ENCODE measurements at regions not wholly inside any gene's neighbourhood (a gene's known extent, or its start where the extent isn't known, plus 50 kb on each side); places are given as distances from the start of the nearest gene placed in this dataset.

DNA sequence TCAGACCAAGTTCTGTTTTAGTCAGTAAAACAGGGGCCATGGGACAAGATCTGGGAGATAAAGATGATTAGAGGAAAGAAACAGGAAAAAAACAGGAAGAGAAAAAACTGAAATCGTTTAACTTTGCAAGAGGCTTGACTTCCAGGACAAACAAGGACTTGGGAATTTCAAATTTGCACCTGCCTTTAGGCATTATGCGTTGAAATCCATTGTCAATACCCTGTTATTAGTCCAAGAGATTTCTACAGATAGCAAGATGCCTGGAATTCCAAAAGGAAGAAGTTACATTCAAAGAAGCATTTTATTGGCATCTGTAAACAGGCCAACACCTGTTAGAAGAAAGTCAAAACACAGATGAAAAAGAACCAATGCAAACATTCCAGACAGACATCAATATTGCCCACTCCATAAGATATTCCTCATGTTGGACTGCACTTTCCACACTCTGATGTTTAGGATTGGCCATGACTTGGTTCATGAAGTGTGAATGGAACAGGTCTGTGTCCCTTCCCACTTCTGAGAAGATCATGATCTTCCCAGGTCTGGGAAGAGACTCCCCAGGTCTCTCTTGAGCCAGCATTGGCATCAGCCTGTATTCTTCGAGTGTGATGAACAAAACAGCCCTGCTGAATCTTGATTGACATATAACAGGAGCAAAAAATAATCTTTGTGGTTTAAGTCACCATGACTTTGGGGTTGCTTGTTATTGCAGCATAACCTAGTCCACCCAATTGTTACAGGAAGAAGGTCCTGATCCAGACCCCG lies 181.4 kb upstream of the FN1 start (continued):
- TF ChIP-seq ZNF12 (CRISPR knock-in tag; IDR thresholded peaks at IDR 0.05): peak; percentile 97
- TF ChIP-seq CEBPG (CRISPR knock-in tag; IDR thresholded peaks at IDR 0.05): peak; percentile 10; the same call in 1 of the 2 replicates
- TF ChIP-seq CEBPG (tag; conservative IDR thresholded peaks at IDR 0.05 in 1 of 2, IDR thresholded peaks at IDR 0.05 in 1 of 2): no peak
- no peak for TF ChIP-seq HDAC3 (IDR thresholded peaks at IDR 0.05; ENCODE audit: borderline replicate concordance, partially characterized antibody)
- no peak for TF ChIP-seq MCM7 (IDR thresholded peaks at IDR 0.05)
- TF ChIP-seq, protein P1, sequence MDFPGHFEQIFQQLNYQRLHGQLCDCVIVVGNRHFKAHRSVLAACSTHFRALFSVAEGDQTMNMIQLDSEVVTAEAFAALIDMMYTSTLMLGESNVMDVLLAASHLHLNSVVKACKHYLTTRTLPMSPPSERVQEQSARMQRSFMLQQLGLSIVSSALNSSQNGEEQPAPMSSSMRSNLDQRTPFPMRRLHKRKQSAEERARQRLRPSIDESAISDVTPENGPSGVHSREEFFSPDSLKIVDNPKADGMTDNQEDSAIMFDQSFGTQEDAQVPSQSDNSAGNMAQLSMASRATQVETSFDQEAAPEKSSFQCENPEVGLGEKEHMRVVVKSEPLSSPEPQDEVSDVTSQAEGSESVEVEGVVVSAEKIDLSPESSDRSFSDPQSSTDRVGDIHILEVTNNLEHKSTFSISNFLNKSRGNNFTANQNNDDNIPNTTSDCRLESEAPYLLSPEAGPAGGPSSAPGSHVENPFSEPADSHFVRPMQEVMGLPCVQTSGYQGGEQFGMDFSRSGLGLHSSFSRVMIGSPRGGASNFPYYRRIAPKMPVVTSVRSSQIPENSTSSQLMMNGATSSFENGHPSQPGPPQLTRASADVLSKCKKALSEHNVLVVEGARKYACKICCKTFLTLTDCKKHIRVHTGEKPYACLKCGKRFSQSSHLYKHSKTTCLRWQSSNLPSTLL (IDR thresholded peaks at IDR 0.05): no peak

DNA sequence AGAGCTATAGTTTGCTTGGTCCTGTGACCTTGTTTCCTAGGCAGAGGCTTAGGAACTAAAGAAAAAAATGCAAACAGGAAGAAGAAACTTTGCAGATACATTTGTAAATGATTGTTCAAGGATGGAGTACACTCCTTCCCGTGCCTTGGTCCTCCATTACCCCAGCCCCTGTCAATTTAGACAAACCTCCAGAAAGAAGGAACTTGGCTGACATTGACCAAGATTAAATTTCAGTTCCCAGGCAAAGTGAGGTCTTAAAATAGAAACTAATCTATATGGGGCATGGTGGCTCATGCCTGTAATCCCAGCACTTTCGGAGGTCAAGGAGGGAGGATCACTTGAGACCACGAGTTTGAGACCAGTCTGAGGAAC lies 179.9 kb upstream of the FN1 start:
- H3K36me3 ChIP-seq (ENCODE audit: control insufficient read depth, insufficient read depth, low read length): no peaks in the 10 kb centered on the region
- no peak overlapping the region for H3K4me2 ChIP-seq (ENCODE audit: insufficient read depth, low read length)
- no peak overlapping the region for H2AFZ ChIP-seq (ENCODE audit: low read depth, low read length)
- no peak overlapping the region for H3K4me3 ChIP-seq
- H3K9ac ChIP-seq (ENCODE audit: insufficient read depth in 1 of 2, low read depth in 2 of 2, low read length in 2 of 2): no peak overlapping the region
- peaks cover 3 to 16% of the 10 kb centered on the region in 2 experiments; a peak in 4 of 5 replicates for H3K4me1 ChIP-seq (replicated peaks in 1 of 2; ENCODE audit: control insufficient read depth in 2 of 2, insufficient read depth in 2 of 2, low read length in 2 of 2)
- in situ Hi-C loops (cut with MboI): no loop called here
- 31% methylated on average over 3 of the region's 3 CpGs for WGBS (ENCODE audit: insufficient coverage, low coverage, missing lambda C conversion rate)
- no peaks in the 10 kb centered on the region for H3K79me2 ChIP-seq (ENCODE audit: control insufficient read depth, insufficient read depth, low read length)
- H3K9me1 ChIP-seq (ENCODE audit: control insufficient read depth, insufficient read depth, low read length): no peaks in the 10 kb centered on the region
- H4K20me1 ChIP-seq (replicated peaks; ENCODE audit: control insufficient read depth, insufficient read depth, low read length): no peaks in the 10 kb centered on the region
- H3K27ac ChIP-seq (ENCODE audit: extremely low read depth, low read depth, low read length): no peak overlapping the region
- FAIRE-seq: no peak
- CTCF ChIA-PET (ENCODE audit: low intra/inter-chr PET ratio): no interaction called here
- no peak for DNase-seq (ENCODE audit: extremely low read depth in 1 of 4, low spot score in 3 of 4)
- intact Hi-C loops (cut with micrococcal nuclease): loop anchor here (10.0 kb wide), 1 partner anchor 111 kb away; no protein-coding TSS in a partner anchor
- POLR2A ChIA-PET: no interaction called here
- no peaks in the 10 kb centered on the region for H3K27me3 ChIP-seq (ENCODE audit: control insufficient read depth in 2 of 2, insufficient read depth in 2 of 2, low read length in 2 of 2)
- no peak for ATAC-seq
- H3K9me3 ChIP-seq (replicated peaks; ENCODE audit: control insufficient read depth, insufficient read depth, low read depth, low read length): peaks cover 3% of the 10 kb centered on the region
- BruUV-seq (replicated peaks): no TSS peak
- no peak for TF ChIP-seq ZKSCAN3 (CRISPR knock-in tag; IDR thresholded peaks at IDR 0.05)
- no peak for TF ChIP-seq TCFL5 (CRISPR knock-in tag; conservative IDR thresholded peaks at IDR 0.05)
- no peak for TF ChIP-seq HDAC3 (IDR thresholded peaks at IDR 0.05; ENCODE audit: borderline replicate concordance, partially characterized antibody)
- TF ChIP-seq, protein P2, sequence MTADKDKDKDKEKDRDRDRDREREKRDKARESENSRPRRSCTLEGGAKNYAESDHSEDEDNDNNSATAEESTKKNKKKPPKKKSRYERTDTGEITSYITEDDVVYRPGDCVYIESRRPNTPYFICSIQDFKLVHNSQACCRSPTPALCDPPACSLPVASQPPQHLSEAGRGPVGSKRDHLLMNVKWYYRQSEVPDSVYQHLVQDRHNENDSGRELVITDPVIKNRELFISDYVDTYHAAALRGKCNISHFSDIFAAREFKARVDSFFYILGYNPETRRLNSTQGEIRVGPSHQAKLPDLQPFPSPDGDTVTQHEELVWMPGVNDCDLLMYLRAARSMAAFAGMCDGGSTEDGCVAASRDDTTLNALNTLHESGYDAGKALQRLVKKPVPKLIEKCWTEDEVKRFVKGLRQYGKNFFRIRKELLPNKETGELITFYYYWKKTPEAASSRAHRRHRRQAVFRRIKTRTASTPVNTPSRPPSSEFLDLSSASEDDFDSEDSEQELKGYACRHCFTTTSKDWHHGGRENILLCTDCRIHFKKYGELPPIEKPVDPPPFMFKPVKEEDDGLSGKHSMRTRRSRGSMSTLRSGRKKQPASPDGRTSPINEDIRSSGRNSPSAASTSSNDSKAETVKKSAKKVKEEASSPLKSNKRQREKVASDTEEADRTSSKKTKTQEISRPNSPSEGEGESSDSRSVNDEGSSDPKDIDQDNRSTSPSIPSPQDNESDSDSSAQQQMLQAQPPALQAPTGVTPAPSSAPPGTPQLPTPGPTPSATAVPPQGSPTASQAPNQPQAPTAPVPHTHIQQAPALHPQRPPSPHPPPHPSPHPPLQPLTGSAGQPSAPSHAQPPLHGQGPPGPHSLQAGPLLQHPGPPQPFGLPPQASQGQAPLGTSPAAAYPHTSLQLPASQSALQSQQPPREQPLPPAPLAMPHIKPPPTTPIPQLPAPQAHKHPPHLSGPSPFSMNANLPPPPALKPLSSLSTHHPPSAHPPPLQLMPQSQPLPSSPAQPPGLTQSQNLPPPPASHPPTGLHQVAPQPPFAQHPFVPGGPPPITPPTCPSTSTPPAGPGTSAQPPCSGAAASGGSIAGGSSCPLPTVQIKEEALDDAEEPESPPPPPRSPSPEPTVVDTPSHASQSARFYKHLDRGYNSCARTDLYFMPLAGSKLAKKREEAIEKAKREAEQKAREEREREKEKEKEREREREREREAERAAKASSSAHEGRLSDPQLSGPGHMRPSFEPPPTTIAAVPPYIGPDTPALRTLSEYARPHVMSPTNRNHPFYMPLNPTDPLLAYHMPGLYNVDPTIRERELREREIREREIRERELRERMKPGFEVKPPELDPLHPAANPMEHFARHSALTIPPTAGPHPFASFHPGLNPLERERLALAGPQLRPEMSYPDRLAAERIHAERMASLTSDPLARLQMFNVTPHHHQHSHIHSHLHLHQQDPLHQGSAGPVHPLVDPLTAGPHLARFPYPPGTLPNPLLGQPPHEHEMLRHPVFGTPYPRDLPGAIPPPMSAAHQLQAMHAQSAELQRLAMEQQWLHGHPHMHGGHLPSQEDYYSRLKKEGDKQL (CRISPR knock-in tag; IDR thresholded peaks at IDR 0.05; ENCODE audit: borderline replicate concordance): no peak
- TF ChIP-seq, protein P3, sequence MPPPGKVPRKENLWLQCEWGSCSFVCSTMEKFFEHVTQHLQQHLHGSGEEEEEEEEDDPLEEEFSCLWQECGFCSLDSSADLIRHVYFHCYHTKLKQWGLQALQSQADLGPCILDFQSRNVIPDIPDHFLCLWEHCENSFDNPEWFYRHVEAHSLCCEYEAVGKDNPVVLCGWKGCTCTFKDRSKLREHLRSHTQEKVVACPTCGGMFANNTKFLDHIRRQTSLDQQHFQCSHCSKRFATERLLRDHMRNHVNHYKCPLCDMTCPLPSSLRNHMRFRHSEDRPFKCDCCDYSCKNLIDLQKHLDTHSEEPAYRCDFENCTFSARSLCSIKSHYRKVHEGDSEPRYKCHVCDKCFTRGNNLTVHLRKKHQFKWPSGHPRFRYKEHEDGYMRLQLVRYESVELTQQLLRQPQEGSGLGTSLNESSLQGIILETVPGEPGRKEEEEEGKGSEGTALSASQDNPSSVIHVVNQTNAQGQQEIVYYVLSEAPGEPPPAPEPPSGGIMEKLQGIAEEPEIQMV (tag; conservative IDR thresholded peaks at IDR 0.05; ENCODE audit: low read depth): no peak
- no peak for TF ChIP-seq NR2C2 (CRISPR knock-in tag; IDR thresholded peaks at IDR 0.05)
- TF ChIP-seq NR2C2 (tag; IDR thresholded peaks at IDR 0.05): no peak
